HFF-Myc (cell line): ENCODE measurements at regions not wholly inside any gene's neighbourhood (a gene's known extent, or its start where the extent isn't known, plus 50 kb on each side); places are given as distances from the start of the nearest gene placed in this dataset.
"Not testable (repeated sequence)": the region's sequence is repeated elsewhere in the genome, so short reads cannot be mapped to it uniquely, and the experiment has no call there.

Source experiments
- DNase-seq: peaks from one replicate; pipeline ENCODE4 v3.0.0-alpha.2; 2011; ENCODE audit warnings: low read depth; ENCODE audit errors: extremely low read depth
- H3K4me3 ChIP-seq: replicated peaks from 2 replicates; pipeline ENCODE4 v1.5.1; 2011; ENCODE audit warnings: low read depth, mild to moderate bottlenecking, control low read depth, low read length
- CTCF ChIP-seq: IDR thresholded peaks from 2 replicates; pipeline ENCODE4 v1.5.1; 2012; ENCODE audit warnings: mild to moderate bottlenecking, low read depth, low read length, control low read depth; ENCODE audit errors: missing control alignments

- H3K4me3 ChIP-seq, result no peak overlapping the region
- no peak for DNase-seq
- TF ChIP-seq CTCF, result no peak
These were observed 679.5 kb downstream of the MAFB start for GRCh38 chr20:40009542-40009941.

GRCh38 chr20:40008177-40008576 is 680.9 kb downstream of the MAFB start:
- H3K4me3 ChIP-seq, result no peak overlapping the region
- DNase-seq, result no peak
- no peak for TF ChIP-seq CTCF

- no peak overlapping the region for H3K4me3 ChIP-seq
- DNase-seq, result no peak
- TF ChIP-seq CTCF, result no peak
These were observed 682.7 kb downstream of the MAFB start for GRCh38 chr20:40006168-40006860.

GRCh38 chr20:40004092-40004491 is 684.9 kb downstream of the MAFB start:
- H3K4me3 ChIP-seq, DNase-seq: not testable (repeated sequence)

DNA sequence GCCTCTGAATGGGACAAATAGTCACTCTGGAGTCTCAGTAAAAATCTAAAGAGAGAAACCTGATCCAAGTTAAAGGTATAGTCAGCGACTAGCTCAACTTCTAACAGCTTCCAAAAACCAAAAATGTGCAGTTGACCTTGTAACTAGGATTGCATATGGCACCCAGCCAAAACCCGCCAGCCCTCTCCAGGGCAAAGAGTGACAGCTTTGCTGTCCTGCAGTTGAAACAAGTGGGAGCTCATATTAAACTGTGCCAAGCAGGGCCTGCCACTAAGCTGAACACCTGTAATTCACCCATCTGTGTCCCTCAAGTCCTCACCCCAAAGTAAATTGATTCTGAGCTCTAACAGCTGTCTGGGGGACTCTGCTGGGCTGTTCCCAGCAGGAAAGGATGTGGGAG is 695.3 kb downstream of the MAFB start:
- H3K4me3 ChIP-seq, result no peak overlapping the region
- TF ChIP-seq CTCF, result no peak
- DNase-seq, result no peak

DNA sequence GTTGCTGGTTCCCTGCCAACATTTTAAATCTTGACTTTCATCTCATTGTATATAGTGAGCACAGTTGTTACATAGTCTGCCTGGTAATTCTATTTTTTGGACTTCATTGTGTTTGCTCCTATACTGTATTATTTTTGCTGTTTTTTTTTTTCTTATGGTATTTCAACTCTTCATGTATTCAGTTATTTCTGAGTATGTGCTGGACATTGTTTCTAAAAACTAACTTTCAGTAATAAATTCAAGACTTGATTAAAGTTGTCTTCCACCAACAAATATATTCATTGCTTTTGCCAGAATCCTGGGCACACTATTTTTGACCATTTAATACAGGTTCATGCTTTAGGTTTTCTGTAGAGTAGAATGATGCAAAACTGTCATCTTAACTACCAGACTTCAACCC is 698.3 kb downstream of the MAFB start:
- no peak overlapping the region for H3K4me3 ChIP-seq
- TF ChIP-seq CTCF, result no peak
- DNase-seq, result no peak

GRCh38 chr20:39988991-39989390 is 700.0 kb downstream of the MAFB start:
- no peak for TF ChIP-seq CTCF

More at GRCh38 chr20:39988991-39989390, 700.0 kb downstream of the MAFB start:
- DNase-seq, result no peak
- H3K4me3 ChIP-seq, result no peak overlapping the region
